Fibroblast of the aortic adventitia (primary cell): ENCODE measurements at regions not wholly inside any gene's neighbourhood (a gene's known extent, or its start where the extent isn't known, plus 50 kb on each side); places are given as distances from the start of the nearest gene placed in this dataset.
"Not testable (repeated sequence)": the region's sequence is repeated elsewhere in the genome, so short reads cannot be mapped to it uniquely, and the experiment has no call there.

Experiments used
- DNase-seq: peaks from one replicate; pipeline ENCODE4 v3.0.0-alpha.2; 2010; ENCODE audit warnings: low read depth
- H3K4me3 ChIP-seq: 2 replicates; pipeline ENCODE4 v1.5.1; 2011; ENCODE audit warnings: low read depth, mild to moderate bottlenecking, control low read depth, low read length, moderate library complexity
- TF ChIP-seq, protein P1 (sequence below): IDR thresholded peaks from 2 replicates; pipeline ENCODE4 v1.5.1; 2011; ENCODE audit warnings: mild to moderate bottlenecking, low read length, control low read depth, inconsistent platforms; ENCODE audit not compliant: insufficient read depth

GRCh38 chr1:238950017-238950416, 436.4 kb upstream of the CHRM3 start:
- TF ChIP-seq, protein P1, sequence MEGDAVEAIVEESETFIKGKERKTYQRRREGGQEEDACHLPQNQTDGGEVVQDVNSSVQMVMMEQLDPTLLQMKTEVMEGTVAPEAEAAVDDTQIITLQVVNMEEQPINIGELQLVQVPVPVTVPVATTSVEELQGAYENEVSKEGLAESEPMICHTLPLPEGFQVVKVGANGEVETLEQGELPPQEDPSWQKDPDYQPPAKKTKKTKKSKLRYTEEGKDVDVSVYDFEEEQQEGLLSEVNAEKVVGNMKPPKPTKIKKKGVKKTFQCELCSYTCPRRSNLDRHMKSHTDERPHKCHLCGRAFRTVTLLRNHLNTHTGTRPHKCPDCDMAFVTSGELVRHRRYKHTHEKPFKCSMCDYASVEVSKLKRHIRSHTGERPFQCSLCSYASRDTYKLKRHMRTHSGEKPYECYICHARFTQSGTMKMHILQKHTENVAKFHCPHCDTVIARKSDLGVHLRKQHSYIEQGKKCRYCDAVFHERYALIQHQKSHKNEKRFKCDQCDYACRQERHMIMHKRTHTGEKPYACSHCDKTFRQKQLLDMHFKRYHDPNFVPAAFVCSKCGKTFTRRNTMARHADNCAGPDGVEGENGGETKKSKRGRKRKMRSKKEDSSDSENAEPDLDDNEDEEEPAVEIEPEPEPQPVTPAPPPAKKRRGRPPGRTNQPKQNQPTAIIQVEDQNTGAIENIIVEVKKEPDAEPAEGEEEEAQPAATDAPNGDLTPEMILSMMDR = no peak
- DNase-seq = no peak
- no peak overlapping the region for H3K4me3 ChIP-seq

- H3K4me3 ChIP-seq = no peak overlapping the region
- TF ChIP-seq, protein P1 = no peak
Measured at GRCh38 chr1:238944028-238944427, 442.3 kb upstream of the CHRM3 start.

DNA sequence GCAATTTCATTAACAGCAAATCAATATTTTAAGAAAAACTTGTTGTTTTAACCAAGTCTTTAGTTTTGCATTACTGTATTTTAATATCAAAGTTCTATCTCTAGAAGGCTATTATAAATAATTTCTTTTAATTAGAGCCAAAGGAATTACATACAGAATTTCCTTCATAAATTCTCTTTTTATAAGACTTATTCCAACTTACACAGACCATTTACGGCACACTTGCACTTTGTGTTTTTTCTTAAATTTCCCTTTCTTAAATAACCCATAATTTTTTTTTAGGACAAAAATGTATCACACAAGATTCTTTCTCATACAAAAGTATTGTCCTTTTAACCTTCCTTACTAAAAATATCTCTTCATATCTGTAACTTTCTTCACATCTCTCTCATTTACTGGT, 458.5 kb upstream of the CHRM3 start:
- TF ChIP-seq, protein P1 = no peak
- no peak overlapping the region for H3K4me3 ChIP-seq
- DNase-seq = no peak

More at GRCh38 chr1:238944028-238944427, 442.3 kb upstream of the CHRM3 start:
- DNase-seq = no peak

GRCh38 chr1:238916828-238917227, 469.5 kb upstream of the CHRM3 start:
- no peak for DNase-seq
- no peak overlapping the region for H3K4me3 ChIP-seq
- TF ChIP-seq, protein P1 = no peak

DNA sequence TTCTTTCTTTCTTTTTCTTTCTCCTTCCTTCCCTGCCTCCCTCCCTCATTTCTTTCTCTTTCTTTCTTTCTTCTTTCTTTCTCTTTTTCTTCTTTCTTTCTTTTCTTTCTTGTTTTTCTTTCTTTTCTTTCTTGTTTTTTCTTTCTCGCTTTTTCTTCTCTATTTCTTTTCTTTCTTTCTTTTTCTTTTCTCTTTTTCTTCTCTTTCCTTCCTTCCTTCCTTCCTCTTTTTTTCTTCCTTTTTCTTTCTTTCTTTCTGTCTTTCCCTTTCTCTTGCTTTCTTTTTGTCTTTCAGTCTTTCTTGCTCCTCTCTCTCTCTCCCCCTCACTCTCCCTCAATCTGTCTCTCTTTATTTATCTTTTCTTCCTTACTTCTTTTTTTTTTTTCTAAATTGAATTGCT, 472.0 kb upstream of the CHRM3 start:
- TF ChIP-seq, protein P1 = no peak
- H3K4me3 ChIP-seq = no peak overlapping the region
- no peak for DNase-seq

DNA sequence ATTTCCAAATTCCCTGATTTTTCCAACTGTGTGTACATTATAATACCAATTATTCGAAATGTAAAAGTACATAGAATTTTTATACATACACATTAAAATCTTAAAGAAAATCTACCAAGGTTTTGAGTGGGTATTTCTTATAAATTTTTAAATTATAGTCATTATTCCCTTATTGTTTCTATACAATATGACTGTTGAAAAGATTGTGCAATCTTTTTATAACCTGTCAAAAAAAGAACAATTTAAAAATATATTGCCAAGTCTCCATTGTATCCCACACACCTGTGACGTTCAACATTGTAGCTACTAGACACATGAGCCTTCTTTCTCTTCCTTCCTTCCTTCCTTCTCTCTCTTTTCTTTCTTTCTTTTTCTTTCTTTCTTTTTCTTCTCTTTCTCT, 473.2 kb upstream of the CHRM3 start:
- H3K4me3 ChIP-seq = no peak overlapping the region
- DNase-seq = no peak
- TF ChIP-seq, protein P1 = no peak

DNA sequence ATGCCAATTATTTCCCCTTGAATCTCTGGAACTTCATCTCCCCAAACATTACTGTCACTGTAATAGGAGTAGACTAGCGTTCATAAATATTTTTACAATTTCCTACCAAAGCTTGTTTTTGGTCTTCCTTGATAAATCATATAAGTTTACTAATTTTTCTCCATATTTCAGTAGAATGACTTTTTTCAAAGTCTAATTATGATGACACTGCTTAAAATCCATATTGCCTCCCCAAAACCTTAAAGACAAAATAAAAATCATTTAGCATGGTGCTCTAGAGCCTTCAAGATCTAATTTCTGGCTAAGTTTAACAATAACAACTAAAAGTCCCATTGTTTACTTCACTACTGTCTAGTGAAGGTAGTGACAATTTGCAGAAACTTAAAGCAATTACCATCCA, 474.2 kb upstream of the CHRM3 start:
- DNase-seq = no peak
- TF ChIP-seq, protein P1 = no peak
- no peak overlapping the region for H3K4me3 ChIP-seq

DNA sequence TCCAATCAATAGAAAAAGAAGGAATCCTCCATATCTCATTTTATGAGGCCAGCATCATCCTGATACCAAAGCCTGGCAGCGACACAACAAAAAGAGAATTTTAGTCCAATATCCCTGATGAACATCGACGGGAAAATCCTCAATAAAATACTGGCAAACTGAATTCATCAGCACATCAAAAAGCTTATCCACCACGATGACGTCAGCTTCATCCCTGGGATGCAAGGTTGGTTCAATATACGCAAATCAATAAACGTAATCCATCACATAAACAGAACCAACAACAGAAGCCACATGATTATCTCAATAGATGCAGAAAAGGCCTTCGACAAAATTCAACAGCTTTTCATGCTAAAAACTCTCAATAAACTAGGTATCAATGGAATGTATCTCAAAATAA, 483.6 kb upstream of the CHRM3 start:
- H3K4me3 ChIP-seq, DNase-seq: not testable (repeated sequence)
